ENCODE measurements at regions not wholly inside any gene's neighbourhood (a gene's known extent, or its start where the extent isn't known, plus 50 kb on each side); places are given as distances from the start of the nearest gene placed in this dataset.

- TF ChIP-seq CTCF (IDR thresholded peaks at IDR 0.05) (no peak), POLR2A (IDR thresholded peaks at IDR 0.05) (no peak), EP300 (IDR thresholded peaks at IDR 0.05) (no peak)
These were observed 801.9 kb downstream of the ANKRD7 start for GRCh38 chr7:119026391-119026790.

Measured in tibial nerve (tissue), 4 donors.